Aorta (tissue), 5 donors: ENCODE measurements at regions not wholly inside any gene's neighbourhood (a gene's known extent, or its start where the extent isn't known, plus 50 kb on each side); places are given as distances from the start of the nearest gene placed in this dataset.
A peak's percentile ranks its signal among the peaks of the same experiment; 100 is the strongest.

ENCODE experiments used
- ATAC-seq: fragments of 200-7000 bp; cut with Tn5 transposase; one replicate; pipeline ENCODE4 v1.9.1; 2022; ENCODE audit warnings: moderate library complexity; ENCODE audit not compliant: low FRiP score
- DNase-seq, 2 donors: peaks; one replicate each; pipeline ENCODE4 v3.0.0-alpha.2; 2020
- H3K27ac ChIP-seq, 2 donors: one replicate each; pipeline ENCODE4 v1.5.1; 2013; ENCODE audit warnings: low read length in 2 of 2, mild to moderate bottlenecking in 2 of 2, moderate library complexity in 2 of 2, control low read depth in 1 of 2, inconsistent platforms in 1 of 2, low read depth in 1 of 2
- H3K27me3 ChIP-seq, 2 donors: one replicate each; pipeline ENCODE4 v1.6.1; 2013; ENCODE audit warnings: control low read depth in 1 of 2, low read length in 1 of 2, mild to moderate bottlenecking in 1 of 2, moderate library complexity in 1 of 2; ENCODE audit not compliant: insufficient read depth in 2 of 2, control insufficient read depth in 1 of 2
- H3K36me3 ChIP-seq, 2 donors: one replicate each; pipeline ENCODE4 v1.6.1; 2013; ENCODE audit warnings: control low read depth in 1 of 2, low read length in 1 of 2, mild to moderate bottlenecking in 1 of 2; ENCODE audit not compliant: insufficient read depth in 2 of 2, control insufficient read depth in 1 of 2
- H3K4me1 ChIP-seq, 2 donors: one replicate each; pipeline ENCODE4 v1.6.1; 2013; ENCODE audit warnings: low read length in 2 of 2, control low read depth in 1 of 2, mild to moderate bottlenecking in 1 of 2, moderate library complexity in 1 of 2; ENCODE audit not compliant: insufficient read depth in 2 of 2, control insufficient read depth in 1 of 2
- H3K4me3 ChIP-seq, 2 donors: one replicate each; pipeline ENCODE4 v1.5.1; 2013; ENCODE audit warnings: low read length in 2 of 2, control low read depth in 1 of 2, mild to moderate bottlenecking in 1 of 2
- H3K9me3 ChIP-seq: one replicate; pipeline ENCODE4 v1.6.1; 2013; ENCODE audit warnings: mild to moderate bottlenecking, low read length; ENCODE audit not compliant: control insufficient read depth
- WGBS, 2 donors: extraction: QIAGEN DNeasy Blood & Tissue Kit; methylation state at CpG; one replicate each; pipeline ENCODE4 v1.1.7; 2013; 5-methylcytosine and 5-hydroxymethylcytosine counted together
- intact Hi-C, 2 donors: fragments of 100-400 bp; cut with DNase I; formaldehyde crosslinking; loops; one replicate each; pipeline versions ENCODE4 v1.14.2 to v1.15.0; 2022
- donor health status: healthy with polysubstance abuse.
- donor health status: Bipolar disorder and iron deficiency.
- donor health status: DM: no; HTN: no; CAD: no.
- donor health status: DM: no; HTN: no; CAD: no.
- donor health status: DM: yes; HTN: yes; CAD: no.

DNA sequence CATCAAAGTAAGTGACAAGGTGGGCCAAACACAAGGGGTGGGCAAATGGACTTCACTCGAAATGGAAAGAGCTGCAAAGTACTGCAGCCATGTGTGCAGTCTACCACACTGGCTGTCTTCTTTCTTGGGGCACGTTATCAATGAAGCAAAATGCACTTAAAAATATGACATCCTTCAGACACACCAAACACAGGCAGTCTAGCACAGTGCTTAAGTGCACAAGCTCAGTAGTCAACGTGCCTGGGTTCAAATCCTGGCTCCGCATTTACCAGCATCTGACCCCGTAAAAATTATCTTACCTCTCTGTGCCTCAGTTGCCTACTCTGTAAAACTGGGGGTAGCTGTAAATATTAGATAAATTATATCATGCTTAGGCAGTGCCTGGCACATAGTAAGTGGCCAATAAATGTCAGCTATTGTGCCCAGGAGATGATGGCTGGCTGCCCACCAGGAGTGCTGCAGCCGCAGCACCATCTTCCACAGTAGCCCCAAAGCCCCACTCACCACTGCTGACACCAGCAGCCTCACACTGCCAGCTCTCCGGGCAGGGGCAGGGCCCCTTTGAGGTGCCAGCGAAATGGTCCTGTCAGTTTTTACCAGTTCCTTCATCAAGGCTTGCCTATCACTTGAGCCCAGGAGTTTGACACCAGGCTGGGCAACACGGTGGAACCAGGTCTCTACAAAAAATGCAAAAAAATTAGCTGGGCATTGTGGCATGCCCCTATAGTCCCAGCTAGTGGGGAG, 121.8 kb upstream of the SLC1A4 start:
- intact Hi-C loops: loop anchor here (5.0 kb wide), 2 partner anchors 110 to 280 kb away; no protein-coding TSS in a partner anchor
- ATAC-seq: no peak
- 83 to 84% methylated on average over 9 of the region's 9 CpGs for WGBS, 2 donors

DNA sequence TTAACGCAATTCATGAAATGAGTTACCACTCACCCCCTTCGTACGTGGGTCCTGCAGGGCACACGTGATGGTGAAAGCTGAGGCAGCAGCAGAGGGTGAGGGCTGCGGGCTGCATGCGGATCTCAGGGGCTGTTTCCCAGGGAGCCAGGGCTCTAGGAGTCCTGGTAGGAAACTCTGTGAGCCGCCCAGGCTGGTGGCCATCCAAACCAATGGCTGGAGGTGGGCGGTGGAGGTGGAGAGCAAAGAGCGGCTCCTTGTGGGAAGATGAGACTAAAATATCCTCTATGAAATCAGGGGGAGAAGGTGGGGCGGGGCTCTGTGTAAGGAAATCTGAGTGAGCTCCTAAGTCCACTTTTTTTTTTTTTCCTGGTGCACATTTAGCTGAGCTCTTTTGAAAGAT, 120.1 kb upstream of the SLC1A4 start:
- H3K9me3 ChIP-seq: no peaks in the 10 kb centered on the region
- DNase-seq (peak in 1 of 2 donors; percentile 50), ATAC-seq (no peak)
- no peaks in the 10 kb centered on the region for H3K36me3 ChIP-seq
- H3K4me3 ChIP-seq: no peak overlapping the region
- no peak overlapping the region for H3K27ac ChIP-seq
- no peaks in the 10 kb centered on the region for H3K27me3 ChIP-seq
- no peaks in the 10 kb centered on the region for H3K4me1 ChIP-seq
- WGBS, 2 donors: 89 to 90% methylated on average over 10 of the region's 10 CpGs
- intact Hi-C loops: loop anchor here (5.0 kb wide), 2 partner anchors 112 to 282 kb away; no protein-coding TSS in a partner anchor

More for the DNA sequence above, 121.8 kb upstream of the SLC1A4 start:
- Histone ChIP-seq H3K36me3 (no peaks in the 10 kb centered on the region), H3K9me3 (no peaks in the 10 kb centered on the region), H3K4me1 (no peaks in the 10 kb centered on the region), H3K4me3 (no peak overlapping the region), H3K27ac (no peak overlapping the region), H3K27me3 (no peaks in the 10 kb centered on the region)
- DNase-seq: peak in 1 of 2 donors; percentile 52

DNA sequence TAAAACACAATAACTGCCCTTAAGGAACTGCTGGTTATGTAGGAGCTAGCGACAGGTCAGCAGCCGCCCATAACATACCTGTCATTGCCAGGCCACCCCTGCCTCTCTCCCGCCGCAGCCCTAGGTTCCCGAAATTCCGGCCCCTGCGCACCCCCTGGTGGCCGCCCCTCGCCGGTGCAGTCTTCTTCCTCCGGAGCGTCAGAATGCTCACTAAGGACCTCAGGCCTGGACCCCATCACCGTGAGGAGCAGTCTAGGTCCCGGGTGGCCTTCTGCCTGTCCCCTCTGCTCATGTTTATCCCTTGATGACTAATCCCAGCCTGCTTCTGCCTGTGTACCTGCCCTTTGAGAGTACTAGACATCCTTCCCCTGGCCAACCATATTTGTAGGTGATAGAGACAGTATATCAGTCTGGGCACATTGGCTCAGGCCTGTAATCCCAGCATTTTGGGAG, 115.7 kb upstream of the SLC1A4 start:
- Histone ChIP-seq H3K36me3 (no peaks in the 10 kb centered on the region), H3K27me3 (no peaks in the 10 kb centered on the region), H3K9me3 (no peaks in the 10 kb centered on the region), H3K4me3 (no peak overlapping the region), H3K27ac (no peak overlapping the region), H3K4me1 (no peaks in the 10 kb centered on the region)
- DNase-seq (peak; percentile 82 to 95), ATAC-seq (peak; percentile 85)
- WGBS, 2 donors: 1% methylated on average over 13 to 14 of the region's 14 CpGs
- intact Hi-C loops: loop anchor here in 1 of 2 donors (5.0 to 10.0 kb wide), 2 partner anchors 286 to 539 kb away; no protein-coding TSS in a partner anchor

DNA sequence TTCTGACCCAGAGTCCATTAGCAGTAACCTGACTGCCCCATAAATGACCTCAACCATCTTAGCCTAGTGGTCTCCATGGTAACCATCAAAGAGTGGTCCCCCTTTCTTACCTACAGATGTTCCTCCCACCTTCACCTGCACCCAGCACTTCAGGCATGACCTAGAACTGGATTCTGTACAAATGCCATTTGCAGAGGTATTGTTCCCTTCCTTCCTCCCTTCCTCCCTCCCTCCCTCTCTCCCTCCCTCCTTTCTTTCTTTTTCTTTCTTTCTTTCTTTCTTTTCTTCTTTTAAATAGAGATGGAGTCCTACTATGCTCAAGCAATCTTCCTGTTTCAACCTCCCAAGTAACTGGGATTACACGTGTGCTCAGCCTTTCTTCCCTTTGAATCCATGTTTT, 114.6 kb upstream of the SLC1A4 start:
- no peak overlapping the region for H3K27ac ChIP-seq
- no peak for ATAC-seq
- intact Hi-C loops: loop anchor here in 1 of 2 donors (5.0 to 10.0 kb wide), 2 partner anchors 287 to 540 kb away; no protein-coding TSS in a partner anchor
- no peaks in the 10 kb centered on the region for H3K27me3 ChIP-seq
- 86 to 90% methylated on average over 1 of the region's 1 CpG for WGBS, 2 donors
- no peaks in the 10 kb centered on the region for H3K36me3 ChIP-seq
- H3K4me1 ChIP-seq: no peaks in the 10 kb centered on the region
- H3K4me3 ChIP-seq: no peak overlapping the region
- DNase-seq: no peak
- no peaks in the 10 kb centered on the region for H3K9me3 ChIP-seq

DNA sequence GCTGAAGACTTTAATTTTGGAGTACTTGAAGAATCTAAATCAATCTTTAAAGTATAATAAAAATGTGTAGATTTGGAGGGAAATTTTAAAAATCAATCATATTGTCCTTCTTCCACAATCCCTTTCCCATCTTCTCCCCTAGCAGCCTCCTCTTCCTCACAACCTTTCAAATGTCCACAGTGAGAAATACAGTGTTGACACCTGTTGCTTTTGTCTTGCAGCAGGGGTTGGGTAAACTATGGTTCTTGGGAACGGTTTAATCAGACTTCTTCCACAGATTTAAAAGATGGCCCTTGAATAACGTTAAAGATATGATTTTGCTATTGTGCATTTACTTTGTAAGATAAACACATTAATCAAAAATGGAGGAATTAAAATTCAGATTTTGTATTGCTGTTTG, 113.8 kb upstream of the SLC1A4 start:
- no peak for DNase-seq
- H3K9me3 ChIP-seq: no peaks in the 10 kb centered on the region
- no peaks in the 10 kb centered on the region for H3K36me3 ChIP-seq
- H3K27ac ChIP-seq: no peak overlapping the region
- H3K4me1 ChIP-seq: no peaks in the 10 kb centered on the region
- intact Hi-C loops: loop anchor here (5.0 to 10.0 kb wide), 2 partner anchors 353 to 541 kb away; partner anchors contain the start of gene AFTPH (in 1 of the 2)
- no peak for ATAC-seq
- no peaks in the 10 kb centered on the region for H3K27me3 ChIP-seq
- H3K4me3 ChIP-seq: no peak overlapping the region
- 76 to 77% methylated on average over 2 of the region's 2 CpGs for whole genome bisulfite sequencing, 2 donors

DNA sequence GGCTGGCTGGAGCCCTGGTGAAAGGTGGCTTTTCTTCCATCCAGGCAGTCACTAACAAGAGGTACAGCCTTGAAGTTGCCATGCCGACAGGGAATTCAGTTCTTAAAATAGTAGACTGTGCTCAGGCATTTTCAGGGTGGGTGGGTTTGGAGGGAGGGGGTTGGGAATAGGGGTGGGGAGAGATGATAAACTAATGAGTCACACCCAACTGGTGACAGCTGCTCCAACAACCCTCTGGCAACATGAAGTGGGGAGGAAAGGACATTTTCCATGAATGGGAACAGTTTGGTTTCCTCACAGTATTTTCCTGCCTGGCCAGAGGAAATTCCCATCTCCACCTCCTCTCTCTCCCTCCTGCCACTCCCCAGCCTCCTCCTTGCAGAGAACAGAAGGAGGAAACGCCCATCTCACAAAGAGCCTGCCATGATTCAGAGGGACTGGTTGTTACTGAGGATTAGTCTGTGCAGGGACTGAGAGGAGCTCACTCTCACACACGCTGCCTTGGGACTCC, 113.0 kb upstream of the SLC1A4 start:
- ATAC-seq (peak; percentile 67), DNase-seq (peak in 1 of 2 donors; percentile 69)
- Histone ChIP-seq H3K36me3 (no peaks in the 10 kb centered on the region), H3K4me1 (no peaks in the 10 kb centered on the region), H3K27me3 (no peaks in the 10 kb centered on the region), H3K4me3 (no peak overlapping the region), H3K27ac (peak overlapping the region in 1 of 2 donors; percentile 66), H3K9me3 (no peaks in the 10 kb centered on the region)
- intact Hi-C loops: loop anchor here (5.0 to 10.0 kb wide), 2 partner anchors 354 to 541 kb away; partner anchors contain the start of gene AFTPH (in 1 of the 2)
- WGBS, 2 donors: 20 to 23% methylated on average over 3 of the region's 3 CpGs

DNA sequence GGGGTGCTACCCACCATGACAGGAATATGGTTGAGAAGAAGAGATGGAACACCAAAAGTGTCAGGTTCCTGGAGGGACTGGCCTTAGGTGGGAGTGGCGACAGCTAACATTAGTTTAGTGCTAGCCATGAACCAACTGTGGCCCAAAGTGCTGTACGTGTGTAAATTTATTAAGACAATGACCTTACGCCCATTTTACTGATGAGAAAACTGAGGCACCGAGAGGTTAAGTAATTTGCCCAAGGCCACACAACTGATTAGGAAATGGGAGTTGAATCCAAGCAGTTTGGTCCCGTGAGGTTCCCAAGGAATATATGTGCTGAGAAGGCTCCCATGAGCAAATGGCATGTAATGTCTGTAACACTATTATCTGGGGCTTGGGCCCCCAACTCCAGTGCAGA, 109.5 kb upstream of the SLC1A4 start:
- no peak for ATAC-seq
- no peaks in the 10 kb centered on the region for H3K36me3 ChIP-seq
- no peak overlapping the region for H3K4me3 ChIP-seq
- no peaks in the 10 kb centered on the region for H3K4me1 ChIP-seq
- H3K27me3 ChIP-seq: no peaks in the 10 kb centered on the region
- intact Hi-C loops: loop anchor here (5.0 to 10.0 kb wide), 2 partner anchors 357 to 545 kb away; partner anchors contain the start of gene AFTPH (in 1 of the 2)
- no peak overlapping the region for H3K27ac ChIP-seq
- no peak for DNase-seq
- 89 to 91% methylated on average over 5 of the region's 5 CpGs for WGBS, 2 donors
- no peaks in the 10 kb centered on the region for H3K9me3 ChIP-seq

DNA sequence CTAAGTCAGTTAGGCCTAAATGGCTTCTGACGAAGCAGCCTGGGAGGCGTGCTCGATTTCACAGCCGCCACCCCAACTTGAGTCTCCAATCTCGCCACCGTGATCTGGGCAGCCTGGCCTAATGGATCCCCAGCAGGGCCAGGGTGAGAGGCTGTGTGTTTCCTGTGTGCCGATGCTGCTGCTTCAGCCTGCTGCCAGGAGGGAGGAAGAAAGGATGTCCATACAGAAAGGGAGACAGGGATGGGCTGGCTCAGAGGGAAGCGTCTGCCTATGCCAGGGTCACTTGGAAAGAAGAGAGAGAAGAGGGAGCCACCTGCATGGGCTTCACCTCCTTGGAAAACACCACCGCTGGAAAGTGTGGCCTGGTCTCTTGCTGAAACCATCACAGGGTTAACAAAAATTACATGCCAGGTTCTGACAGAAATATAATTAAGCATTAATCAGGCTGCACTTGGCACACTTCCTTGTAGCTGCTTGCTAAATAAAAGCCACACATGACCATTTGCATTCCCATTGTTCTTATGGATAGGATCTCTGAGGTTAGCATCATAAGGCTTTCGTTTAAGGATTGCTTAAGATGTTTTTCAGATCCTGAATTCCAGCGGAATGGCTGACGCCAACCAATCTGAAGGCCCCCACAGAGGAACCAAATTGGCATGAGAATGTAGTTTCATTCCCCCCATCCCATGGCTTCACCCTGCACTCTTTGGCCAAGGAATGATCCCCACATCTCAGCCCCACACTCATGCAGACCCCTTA, 108.8 kb upstream of the SLC1A4 start:
- H3K27me3 ChIP-seq: no peaks in the 10 kb centered on the region
- intact Hi-C loops: no loop called here
- no peak overlapping the region for H3K4me3 ChIP-seq
- H3K9me3 ChIP-seq: no peaks in the 10 kb centered on the region
- DNase-seq (no peak), ATAC-seq (no peak)
- H3K27ac ChIP-seq: no peak overlapping the region
- H3K36me3 ChIP-seq: no peaks in the 10 kb centered on the region
- H3K4me1 ChIP-seq: no peaks in the 10 kb centered on the region
- WGBS, 2 donors: 85 to 89% methylated on average over 12 of the region's 12 CpGs
